Epithelial cell of proximal tubule (primary cell): ENCODE measurements at regions not wholly inside any gene's neighbourhood (a gene's known extent, or its start where the extent isn't known, plus 50 kb on each side); places are given as distances from the start of the nearest gene placed in this dataset.

Experiments
- DNase-seq: peaks from one replicate; pipeline ENCODE4 v3.0.0-alpha.2; 2011; ENCODE audit warnings: low read depth
- H3K4me3 ChIP-seq: 2 replicates; pipeline ENCODE4 v1.5.1; 2011; ENCODE audit warnings: low read depth, mild to moderate bottlenecking, low read length
- CTCF ChIP-seq: conservative IDR thresholded peaks from 2 replicates; pipeline ENCODE4 v1.5.1; 2012; ENCODE audit warnings: low read depth, mild to moderate bottlenecking, low read length

GRCh38 chr3:144655423-144655822 is 683.8 kb downstream of the DIPK2A start:
- H3K4me3 ChIP-seq: no peak overlapping the region
- TF ChIP-seq CTCF: no peak
- no peak for DNase-seq

- TF ChIP-seq CTCF: no peak
- no peak overlapping the region for H3K4me3 ChIP-seq
- no peak for DNase-seq
Measured at GRCh38 chr3:144660186-144660585, 688.6 kb downstream of the DIPK2A start.

- no peak for TF ChIP-seq CTCF
- no peak overlapping the region for H3K4me3 ChIP-seq
- no peak for DNase-seq
Measured at GRCh38 chr3:144662729-144663128, 691.1 kb downstream of the DIPK2A start.

- no peak for TF ChIP-seq CTCF
- no peak for DNase-seq
- no peak overlapping the region for H3K4me3 ChIP-seq
Measured at GRCh38 chr3:144663456-144664436, 692.1 kb downstream of the DIPK2A start.

- no peak for DNase-seq
- no peak for TF ChIP-seq CTCF
- no peak overlapping the region for H3K4me3 ChIP-seq
Measured at GRCh38 chr3:144665567-144666053, 694.0 kb downstream of the DIPK2A start.

GRCh38 chr3:144670571-144670970 is 698.9 kb downstream of the DIPK2A start:
- no peak overlapping the region for H3K4me3 ChIP-seq
- TF ChIP-seq CTCF: no peak
- no peak for DNase-seq

GRCh38 chr3:144677103-144677502 is 705.5 kb downstream of the DIPK2A start:
- no peak overlapping the region for H3K4me3 ChIP-seq
- DNase-seq: no peak
- no peak for TF ChIP-seq CTCF
